ENCODE measurements at regions not wholly inside any gene's neighbourhood (a gene's known extent, or its start where the extent isn't known, plus 50 kb on each side); places are given as distances from the start of the nearest gene placed in this dataset.

- TF ChIP-seq RBBP5 (IDR thresholded peaks at IDR 0.05; ENCODE audit: borderline replicate concordance, low read depth, low read length), result no peak
- TF ChIP-seq ZNF274 (IDR thresholded peaks at IDR 0.05; ENCODE audit: borderline replicate concordance, extremely low read depth, low read length), result no peak
- TF ChIP-seq SP4 (IDR thresholded peaks at IDR 0.05; ENCODE audit: low read length), result no peak
- no peak for TF ChIP-seq CTBP2 (IDR thresholded peaks at IDR 0.05; ENCODE audit: borderline replicate concordance, insufficient read depth, insufficient read length, low read length)
- TF ChIP-seq NRF1 (IDR thresholded peaks at IDR 0.05; ENCODE audit: low read depth, low read length), result no peak
Measured at GRCh38 chr2:64223055-64223454, 78.8 kb upstream of the PELI1 start (continued).

Data from H1 (cell line).